ENCODE measurements at regions not wholly inside any gene's neighbourhood (a gene's known extent, or its start where the extent isn't known, plus 50 kb on each side); places are given as distances from the start of the nearest gene placed in this dataset.

DNA sequence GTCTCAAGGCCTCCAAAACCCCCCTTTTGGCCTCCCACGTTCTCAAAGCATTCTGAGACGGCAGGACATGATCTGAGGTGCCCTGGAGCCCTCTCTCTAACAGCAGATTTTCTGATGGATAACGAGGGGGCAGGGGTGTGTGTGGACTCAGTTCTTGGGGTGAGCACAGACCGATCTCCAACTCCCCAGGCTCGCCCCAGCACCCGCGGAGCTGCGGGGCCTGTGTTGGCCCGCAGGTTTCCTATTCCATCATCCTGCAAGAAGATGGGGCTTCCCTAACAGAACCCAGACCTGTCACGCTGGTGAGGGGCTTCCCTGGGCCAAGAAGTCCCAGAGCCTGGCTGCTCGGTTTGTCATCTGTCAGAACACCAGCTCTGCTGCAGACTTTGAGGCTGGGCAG is 196.1 kb downstream of the ANAPC1 start:
- TF ChIP-seq, protein P1, sequence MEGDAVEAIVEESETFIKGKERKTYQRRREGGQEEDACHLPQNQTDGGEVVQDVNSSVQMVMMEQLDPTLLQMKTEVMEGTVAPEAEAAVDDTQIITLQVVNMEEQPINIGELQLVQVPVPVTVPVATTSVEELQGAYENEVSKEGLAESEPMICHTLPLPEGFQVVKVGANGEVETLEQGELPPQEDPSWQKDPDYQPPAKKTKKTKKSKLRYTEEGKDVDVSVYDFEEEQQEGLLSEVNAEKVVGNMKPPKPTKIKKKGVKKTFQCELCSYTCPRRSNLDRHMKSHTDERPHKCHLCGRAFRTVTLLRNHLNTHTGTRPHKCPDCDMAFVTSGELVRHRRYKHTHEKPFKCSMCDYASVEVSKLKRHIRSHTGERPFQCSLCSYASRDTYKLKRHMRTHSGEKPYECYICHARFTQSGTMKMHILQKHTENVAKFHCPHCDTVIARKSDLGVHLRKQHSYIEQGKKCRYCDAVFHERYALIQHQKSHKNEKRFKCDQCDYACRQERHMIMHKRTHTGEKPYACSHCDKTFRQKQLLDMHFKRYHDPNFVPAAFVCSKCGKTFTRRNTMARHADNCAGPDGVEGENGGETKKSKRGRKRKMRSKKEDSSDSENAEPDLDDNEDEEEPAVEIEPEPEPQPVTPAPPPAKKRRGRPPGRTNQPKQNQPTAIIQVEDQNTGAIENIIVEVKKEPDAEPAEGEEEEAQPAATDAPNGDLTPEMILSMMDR (IDR thresholded peaks at IDR 0.05; ENCODE audit: low read depth, low read length): no peak
- TF ChIP-seq EZH2phosphoT487 (IDR thresholded peaks at IDR 0.05; ENCODE audit: low read depth): no peak

Data from OCI-LY3 (cell line).